ENCODE measurements at regions not wholly inside any gene's neighbourhood (a gene's known extent, or its start where the extent isn't known, plus 50 kb on each side); places are given as distances from the start of the nearest gene placed in this dataset.

DNA sequence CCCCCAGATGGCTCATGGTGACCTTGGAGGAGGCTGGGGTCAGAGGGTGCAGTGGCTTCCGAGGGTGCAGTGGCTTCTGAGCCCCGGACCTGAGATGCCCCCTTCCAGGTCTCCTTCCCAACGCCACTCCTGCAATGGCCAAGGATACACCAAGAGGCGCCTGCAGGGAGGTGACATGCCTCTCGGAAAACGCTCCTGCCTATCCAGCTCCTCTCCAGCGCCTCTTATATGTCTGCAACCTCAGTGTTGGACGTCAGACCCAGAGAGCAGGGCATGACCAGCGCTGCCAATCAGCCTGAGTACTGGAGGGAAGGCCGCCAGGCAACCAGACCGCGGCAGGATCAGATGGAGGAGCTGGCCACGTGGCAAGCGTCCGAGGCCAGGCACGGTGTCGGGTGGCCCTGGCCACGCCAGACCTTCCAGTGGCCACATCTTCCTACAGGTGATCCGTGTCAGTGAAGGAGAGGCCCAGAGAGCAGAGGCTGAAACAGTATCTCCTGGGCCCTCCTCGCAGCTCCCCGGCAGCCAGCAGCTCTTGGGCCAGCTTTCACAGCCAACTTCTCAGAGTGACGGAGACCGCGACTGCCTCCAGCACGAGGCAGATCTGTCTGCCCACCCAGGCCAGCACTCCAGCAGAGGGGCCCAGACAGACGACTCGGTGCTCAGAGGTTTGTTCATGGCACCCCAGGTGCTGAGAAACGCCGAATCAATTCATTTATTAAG, 199.5 kb upstream of the SALL3 start:
- no peak for DNase-seq (ENCODE audit: low read depth)
- POLR2A ChIA-PET, result no interaction called here
- Histone ChIP-seq H3K27me3 (ENCODE audit: control insufficient read depth, insufficient read depth, low read length) (no peaks in the 10 kb centered on the region), H3K4me3 (ENCODE audit: low read depth, low read length) (no peak overlapping the region), H3K36me3 (ENCODE audit: control insufficient read depth, insufficient read depth, low read length) (no peaks in the 10 kb centered on the region)
- TF ChIP-seq, protein P1, sequence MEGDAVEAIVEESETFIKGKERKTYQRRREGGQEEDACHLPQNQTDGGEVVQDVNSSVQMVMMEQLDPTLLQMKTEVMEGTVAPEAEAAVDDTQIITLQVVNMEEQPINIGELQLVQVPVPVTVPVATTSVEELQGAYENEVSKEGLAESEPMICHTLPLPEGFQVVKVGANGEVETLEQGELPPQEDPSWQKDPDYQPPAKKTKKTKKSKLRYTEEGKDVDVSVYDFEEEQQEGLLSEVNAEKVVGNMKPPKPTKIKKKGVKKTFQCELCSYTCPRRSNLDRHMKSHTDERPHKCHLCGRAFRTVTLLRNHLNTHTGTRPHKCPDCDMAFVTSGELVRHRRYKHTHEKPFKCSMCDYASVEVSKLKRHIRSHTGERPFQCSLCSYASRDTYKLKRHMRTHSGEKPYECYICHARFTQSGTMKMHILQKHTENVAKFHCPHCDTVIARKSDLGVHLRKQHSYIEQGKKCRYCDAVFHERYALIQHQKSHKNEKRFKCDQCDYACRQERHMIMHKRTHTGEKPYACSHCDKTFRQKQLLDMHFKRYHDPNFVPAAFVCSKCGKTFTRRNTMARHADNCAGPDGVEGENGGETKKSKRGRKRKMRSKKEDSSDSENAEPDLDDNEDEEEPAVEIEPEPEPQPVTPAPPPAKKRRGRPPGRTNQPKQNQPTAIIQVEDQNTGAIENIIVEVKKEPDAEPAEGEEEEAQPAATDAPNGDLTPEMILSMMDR (IDR thresholded peaks at IDR 0.05; ENCODE audit: insufficient read depth, low read depth, low read length), result no peak
- CTCF ChIA-PET, result interaction anchor here (0.6 kb wide), 1 partner anchor 1077 kb away, joined by 3 read pairs; no protein-coding TSS in a partner anchor

DNA sequence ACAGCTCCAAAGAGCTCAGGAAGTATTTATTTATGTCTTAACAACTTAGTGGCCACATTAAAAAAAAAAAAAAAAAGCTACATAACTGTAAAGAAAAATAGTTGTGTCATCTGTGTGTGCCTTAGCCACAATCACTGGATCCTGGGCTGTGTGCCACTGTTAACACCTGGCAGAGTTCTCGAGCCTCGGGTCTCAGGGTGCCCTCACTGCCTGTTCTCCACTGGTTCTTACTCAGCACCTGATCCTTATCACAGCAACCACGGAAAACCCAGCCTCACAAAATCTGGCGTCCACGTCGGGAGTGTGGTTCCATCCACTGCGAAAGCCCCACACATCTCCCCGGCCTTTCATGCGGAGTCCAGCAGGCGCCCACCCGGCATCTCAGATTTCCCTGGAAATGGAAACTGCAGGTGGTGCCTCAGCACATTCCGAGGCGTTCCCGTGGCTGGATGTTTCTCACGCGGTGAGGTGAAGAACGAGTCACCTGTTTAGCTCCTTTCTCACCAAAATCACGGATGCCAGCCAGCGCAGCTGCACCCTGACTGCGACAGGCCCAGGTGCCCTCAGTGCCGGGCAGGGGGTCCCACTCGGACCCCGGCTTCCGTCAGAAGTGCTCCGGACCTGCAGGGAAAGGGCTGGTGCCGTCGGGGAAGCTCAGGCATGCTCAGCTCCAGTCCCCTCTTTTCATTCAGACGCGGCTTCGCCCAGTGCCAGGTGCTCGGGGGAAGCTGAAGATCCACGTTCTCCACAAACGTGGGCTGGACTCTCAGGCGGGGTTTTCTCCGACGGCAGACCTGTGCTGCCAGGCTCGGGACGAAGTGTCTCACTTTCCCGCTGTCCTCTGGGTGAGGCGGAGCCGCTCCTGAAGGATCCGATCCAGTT, 198.7 kb upstream of the SALL3 start:
- ChIA-PET CTCF (interaction anchor here (0.6 kb wide), 1 partner anchor 1076 kb away, joined by 3 read pairs; no protein-coding TSS in a partner anchor), POLR2A (no interaction called here)
- no peak overlapping the region for H3K4me3 ChIP-seq (ENCODE audit: low read depth, low read length)
- TF ChIP-seq, protein P1 (IDR thresholded peaks at IDR 0.05; ENCODE audit: insufficient read depth, low read depth, low read length), result no peak
- no peaks in the 10 kb centered on the region for H3K36me3 ChIP-seq (ENCODE audit: control insufficient read depth, insufficient read depth, low read length)
- H3K27me3 ChIP-seq (ENCODE audit: control insufficient read depth, insufficient read depth, low read length), result no peaks in the 10 kb centered on the region
- no peak for DNase-seq (ENCODE audit: low read depth)

DNA sequence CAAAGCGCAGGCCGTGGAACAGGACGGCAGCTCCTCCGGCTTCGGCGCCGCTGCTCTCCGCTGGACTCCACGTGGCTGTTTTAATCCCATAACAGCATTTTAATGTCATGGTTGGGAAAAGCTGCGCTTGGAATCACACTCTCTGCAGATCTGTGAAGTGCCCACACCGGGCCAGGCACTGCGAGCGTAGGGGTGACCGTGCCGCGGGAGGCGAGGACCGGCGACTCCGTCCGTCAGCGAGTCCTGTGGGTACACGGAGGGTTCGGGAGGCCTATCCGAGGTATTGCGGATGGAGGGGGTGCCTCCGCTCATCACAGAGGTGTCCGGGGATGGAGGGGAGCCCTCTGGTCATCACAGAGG, 198.0 kb upstream of the SALL3 start:
- H3K36me3 ChIP-seq (ENCODE audit: control insufficient read depth, insufficient read depth, low read length), result no peaks in the 10 kb centered on the region
- TF ChIP-seq, protein P1 (IDR thresholded peaks at IDR 0.05; ENCODE audit: insufficient read depth, low read depth, low read length), result no peak
- H3K27me3 ChIP-seq (ENCODE audit: control insufficient read depth, insufficient read depth, low read length), result no peaks in the 10 kb centered on the region
- ChIA-PET POLR2A (no interaction called here), CTCF (no interaction called here)
- no peak for DNase-seq (ENCODE audit: low read depth)
- H3K4me3 ChIP-seq (ENCODE audit: low read depth, low read length), result no peak overlapping the region

DNA sequence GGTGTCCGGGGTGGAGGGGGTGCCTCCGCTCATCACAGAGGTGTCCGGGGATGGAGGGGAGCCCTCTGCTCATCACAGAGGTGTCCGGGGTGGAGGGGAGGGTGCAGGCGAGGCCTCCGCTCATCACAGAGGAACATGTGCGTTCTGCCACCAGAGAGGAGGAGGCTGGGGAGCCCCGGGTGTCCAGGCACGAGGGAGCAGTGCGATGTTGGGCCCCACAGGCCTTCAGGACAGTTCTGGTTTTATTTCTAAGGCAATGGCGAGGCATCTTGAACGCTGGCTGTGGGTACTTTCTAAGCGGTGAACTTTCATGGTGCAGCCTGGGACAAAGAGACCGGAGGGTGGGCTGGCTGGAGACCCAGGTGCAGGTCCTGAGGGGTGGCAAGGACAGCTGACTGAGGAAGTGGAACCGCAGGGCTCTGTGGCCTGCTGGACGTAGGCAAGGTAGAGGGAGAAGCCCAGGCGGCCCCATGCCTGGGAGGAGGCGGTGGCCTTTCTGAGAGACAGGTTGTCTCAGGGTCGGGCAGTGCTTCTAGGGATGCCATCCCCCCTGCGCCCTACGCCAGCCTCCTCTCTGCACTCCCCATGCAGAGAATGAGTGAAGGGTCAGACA, 196.6 kb upstream of the SALL3 start:
- Histone ChIP-seq H3K36me3 (ENCODE audit: control insufficient read depth, insufficient read depth, low read length) (no peaks in the 10 kb centered on the region), H3K4me3 (ENCODE audit: low read depth, low read length) (no peak overlapping the region), H3K27me3 (ENCODE audit: control insufficient read depth, insufficient read depth, low read length) (no peaks in the 10 kb centered on the region)
- POLR2A ChIA-PET, result no interaction called here
- TF ChIP-seq, protein P1 (IDR thresholded peaks at IDR 0.05; ENCODE audit: insufficient read depth, low read depth, low read length), result no peak
- CTCF ChIA-PET, result no interaction called here
- DNase-seq (ENCODE audit: low read depth), result no peak

DNA sequence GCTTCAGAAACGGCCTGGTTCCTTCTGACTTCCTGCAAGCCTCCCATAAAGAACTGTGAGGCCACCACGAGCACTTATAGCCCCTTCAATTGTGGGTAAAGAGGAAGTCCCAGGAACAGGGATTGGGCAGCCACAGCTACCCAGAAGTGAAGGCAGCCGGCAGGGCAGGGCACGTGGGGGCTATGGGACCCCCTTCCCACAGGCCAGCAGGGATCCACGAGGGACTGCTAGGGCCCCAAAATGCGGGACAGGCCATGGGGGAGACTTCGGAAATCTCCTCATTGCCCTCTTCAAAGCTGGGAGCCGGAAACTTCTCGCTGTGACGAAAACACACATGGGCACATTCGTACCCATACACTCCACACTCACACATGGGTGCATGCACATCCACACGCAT, 196.1 kb upstream of the SALL3 start:
- TF ChIP-seq, protein P1 (IDR thresholded peaks at IDR 0.05; ENCODE audit: insufficient read depth, low read depth, low read length), result no peak
- ChIA-PET CTCF (no interaction called here), POLR2A (no interaction called here)
- H3K4me3 ChIP-seq (ENCODE audit: low read depth, low read length), result no peak overlapping the region
- no peak for DNase-seq (ENCODE audit: low read depth)
- H3K27me3 ChIP-seq (ENCODE audit: control insufficient read depth, insufficient read depth, low read length), result no peaks in the 10 kb centered on the region
- H3K36me3 ChIP-seq (ENCODE audit: control insufficient read depth, insufficient read depth, low read length), result no peaks in the 10 kb centered on the region
